HG03103 (cell line): ENCODE measurements at regions not wholly inside any gene's neighbourhood (a gene's known extent, or its start where the extent isn't known, plus 50 kb on each side); places are given as distances from the start of the nearest gene placed in this dataset.

Source experiments
- ATAC-seq: cut with Tn5 transposase; IDR thresholded peaks from one replicate; pipeline ENCODE4 v1.9.1; 2021; ENCODE audit warnings: low read depth; ENCODE audit not compliant: unreplicated experiment

DNA sequence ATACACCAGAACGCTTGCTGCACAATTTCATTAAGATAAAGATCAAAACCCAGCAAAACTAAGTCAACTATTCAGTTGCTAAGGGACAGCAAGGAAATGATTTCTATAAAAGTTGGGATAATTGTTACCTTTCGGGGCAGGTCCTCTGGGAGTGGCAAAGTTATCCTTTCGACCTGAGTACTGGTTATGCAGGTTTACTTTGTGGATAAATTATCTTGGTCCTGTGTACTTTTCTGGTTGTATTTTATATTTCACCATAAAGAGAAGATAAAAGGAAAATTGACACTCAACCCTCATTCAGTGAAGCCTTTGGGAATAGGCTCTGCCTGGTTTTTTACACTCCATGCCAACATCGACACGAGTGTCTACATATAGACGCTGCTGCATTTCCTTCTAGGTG is 146.5 kb downstream of the SYK start:
- no peak for ATAC-seq

DNA sequence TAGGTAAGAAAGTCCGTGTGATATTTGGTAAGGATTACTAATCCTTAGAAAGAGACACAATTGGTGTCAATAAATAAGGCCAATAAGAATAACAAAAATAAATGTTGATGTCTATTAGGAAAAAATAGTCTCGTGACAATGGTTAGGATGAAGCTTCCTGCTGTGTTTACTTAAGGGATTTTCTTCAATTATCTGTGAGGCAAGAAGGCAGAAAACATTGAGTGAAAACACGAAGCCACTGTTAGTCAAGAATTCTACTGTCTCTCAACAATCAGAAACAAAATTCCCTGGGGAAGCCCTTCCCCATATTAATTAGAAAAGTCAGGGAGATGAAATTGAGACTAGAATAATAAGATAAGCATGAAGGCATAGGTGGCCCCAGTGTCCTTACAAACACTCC is 149.0 kb downstream of the SYK start:
- no peak for ATAC-seq

DNA sequence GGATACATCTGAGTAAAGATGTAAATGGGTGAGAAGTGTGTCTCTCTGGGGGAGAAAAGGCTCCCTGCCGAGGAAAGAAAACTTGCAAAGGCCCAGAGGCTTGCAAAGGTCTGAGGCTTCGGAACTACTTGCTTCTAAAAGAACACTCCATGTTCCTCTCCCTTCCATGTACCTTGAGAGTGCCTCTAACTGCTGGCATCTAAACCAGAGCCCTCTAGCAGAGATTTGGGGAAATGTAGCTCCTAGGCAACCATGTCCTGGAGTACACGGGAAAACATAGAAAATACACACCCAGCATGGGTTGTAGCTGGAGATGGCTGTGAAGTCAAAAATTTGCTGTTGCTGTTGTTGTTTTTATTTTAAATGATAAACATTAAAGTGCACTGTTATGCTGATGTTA is 151.6 kb downstream of the SYK start:
- ATAC-seq, result no peak

DNA sequence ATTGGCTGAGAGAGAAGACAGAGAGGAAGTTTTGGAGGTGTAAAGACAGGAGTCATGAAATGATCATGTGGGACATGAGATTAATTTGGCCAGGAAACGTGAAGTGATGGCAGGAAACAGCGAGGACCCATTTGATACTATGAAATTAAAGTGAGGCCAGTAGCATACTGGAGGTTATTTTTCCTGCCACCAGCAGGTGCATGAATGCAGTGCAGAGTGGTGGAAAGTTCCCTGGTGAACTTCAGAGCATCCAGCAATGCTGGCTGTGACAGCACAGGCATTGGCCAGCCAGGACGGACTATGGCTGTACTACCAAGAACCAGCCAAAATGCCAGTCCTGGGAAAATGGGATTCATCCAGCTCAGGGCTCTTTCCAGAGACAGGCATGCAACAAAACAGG is 152.2 kb downstream of the SYK start:
- ATAC-seq, result no peak

DNA sequence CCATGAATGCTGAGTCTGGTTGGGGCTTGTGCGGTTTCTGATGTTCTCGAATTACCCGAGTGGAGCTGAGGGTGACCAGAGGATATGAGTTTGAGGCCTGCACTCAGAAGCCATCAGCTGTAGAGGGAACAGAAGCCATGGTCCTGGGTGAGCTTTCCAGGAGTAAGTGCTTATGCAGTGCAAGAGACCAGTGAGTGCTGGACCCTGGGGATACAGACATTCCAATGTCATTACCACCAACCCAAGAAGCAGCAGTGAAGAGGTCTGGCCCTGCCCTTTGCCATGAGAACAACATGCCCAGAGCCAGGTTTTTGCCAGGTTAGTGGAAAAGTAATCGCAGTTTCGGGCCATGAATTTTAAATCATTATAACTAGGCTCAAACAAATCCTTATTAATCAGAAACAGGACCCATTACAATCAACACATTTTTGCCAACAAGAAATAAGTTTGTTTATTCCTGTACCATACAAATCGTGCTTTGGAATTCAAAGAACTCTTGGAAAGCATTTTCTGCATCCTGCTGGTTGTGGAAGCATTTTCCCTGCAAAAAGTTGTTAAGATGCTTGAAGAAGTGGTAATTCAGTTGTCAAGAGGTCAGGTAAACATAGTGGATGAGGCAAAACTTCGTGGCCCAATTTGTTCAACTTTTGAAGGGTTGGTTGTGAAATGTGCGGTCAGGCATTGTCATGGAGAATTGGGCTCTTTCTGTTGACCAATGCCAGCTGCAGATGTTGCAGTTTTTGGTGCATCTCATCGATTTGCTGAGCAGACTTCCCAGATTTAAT is 154.6 kb downstream of the SYK start:
- ATAC-seq, result no peak

DNA sequence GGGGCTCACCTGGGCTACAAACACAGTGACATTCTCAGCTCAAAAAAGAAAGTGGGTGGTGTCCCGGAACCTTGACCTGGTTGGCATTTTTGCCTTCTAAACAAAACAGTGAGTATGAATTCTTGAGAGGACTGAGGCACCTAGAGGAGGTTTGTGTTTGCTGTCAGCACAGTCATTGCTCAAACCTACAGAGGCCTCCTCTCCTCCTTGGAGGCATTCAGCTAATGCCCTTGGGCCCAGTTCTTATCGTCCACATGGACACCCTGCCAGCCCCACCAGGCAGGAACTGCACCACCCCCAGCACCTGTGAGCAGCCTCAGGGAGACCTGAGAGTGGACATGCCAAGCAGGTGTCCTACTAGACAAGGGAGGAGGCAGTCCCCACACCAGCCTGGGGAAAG is 156.7 kb downstream of the SYK start:
- ATAC-seq, result no peak

DNA sequence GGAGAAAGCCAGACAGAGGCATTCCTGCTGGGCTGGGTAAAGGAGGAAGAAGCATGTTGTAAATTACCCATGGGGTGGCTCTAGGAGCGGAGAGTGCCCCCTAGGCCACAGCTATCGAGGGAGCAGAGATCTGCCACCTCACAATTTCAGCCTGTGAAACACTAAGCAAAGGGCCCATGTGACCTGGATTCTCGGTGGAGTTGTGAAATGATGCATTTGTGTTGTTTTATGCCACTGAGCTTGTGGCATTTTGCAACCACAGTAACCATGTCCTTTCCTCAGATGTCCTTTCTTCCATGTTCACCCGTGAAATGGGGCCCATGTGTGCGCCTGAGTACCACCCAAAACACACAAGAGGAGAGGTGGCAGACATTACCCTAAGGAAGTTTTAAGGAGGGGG is 159.3 kb downstream of the SYK start:
- no peak for ATAC-seq

DNA sequence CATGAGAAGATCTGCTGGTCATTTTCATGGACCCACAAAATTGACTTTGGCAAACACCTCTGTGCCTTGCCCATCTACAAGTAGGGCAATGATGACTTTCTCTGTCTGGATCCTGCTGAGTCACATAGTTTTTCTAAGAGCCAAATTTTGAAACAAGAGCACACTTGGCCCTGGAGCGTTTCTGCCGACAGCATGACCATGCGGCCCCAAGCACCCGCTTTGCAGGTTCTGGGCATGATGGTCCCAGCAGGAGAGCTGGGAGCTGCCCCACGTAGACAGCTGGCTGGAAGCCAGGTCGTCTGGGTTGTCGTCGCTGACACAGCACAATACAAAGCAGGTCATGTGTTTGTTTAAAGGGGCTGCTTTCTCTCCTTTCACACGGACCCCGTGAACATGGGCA is 159.8 kb downstream of the SYK start:
- no peak for ATAC-seq

DNA sequence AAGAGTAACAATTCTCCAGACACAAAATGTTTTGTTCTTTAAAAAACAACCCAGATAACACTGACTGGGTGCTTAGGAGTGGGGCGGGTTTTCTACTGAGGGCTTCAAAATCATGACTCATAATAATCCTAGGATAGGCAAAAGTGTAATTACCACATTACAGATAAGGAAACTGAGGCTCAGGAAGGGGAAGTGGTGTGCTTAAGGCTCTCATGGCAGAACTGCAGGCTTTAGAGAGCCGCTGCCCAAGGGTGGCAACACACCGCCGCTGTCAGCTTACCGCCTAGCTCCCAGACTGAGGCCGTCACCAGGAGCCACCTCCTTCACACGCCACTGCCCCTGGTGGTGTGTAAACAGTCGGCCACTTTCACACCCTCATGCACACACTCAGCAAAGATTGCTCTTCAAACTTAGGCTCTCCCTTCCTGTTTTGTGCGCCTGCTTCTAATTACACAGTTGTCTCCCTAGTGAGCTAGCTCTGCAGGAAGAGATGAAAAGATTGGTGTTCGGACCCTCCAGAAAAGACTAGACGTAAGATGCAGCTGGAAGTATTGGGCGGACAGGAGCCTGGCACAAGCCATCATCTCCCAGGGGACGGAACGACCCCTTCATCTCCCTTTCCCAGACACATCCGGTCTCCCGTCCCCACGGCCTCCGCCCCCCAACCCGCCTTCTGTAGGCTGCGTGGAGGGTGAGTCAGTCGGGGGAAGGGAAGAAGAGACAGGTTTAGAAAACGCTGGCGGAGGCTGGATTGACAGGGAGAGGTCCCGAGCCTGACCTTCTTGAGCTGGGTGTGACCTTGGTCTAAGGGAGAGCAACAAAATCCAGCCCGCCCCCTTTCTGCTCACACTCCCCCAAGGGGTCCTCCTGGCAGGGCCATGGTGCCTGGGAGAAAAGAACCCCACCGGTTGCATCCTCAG is 162.7 kb downstream of the SYK start:
- no peak for ATAC-seq

DNA sequence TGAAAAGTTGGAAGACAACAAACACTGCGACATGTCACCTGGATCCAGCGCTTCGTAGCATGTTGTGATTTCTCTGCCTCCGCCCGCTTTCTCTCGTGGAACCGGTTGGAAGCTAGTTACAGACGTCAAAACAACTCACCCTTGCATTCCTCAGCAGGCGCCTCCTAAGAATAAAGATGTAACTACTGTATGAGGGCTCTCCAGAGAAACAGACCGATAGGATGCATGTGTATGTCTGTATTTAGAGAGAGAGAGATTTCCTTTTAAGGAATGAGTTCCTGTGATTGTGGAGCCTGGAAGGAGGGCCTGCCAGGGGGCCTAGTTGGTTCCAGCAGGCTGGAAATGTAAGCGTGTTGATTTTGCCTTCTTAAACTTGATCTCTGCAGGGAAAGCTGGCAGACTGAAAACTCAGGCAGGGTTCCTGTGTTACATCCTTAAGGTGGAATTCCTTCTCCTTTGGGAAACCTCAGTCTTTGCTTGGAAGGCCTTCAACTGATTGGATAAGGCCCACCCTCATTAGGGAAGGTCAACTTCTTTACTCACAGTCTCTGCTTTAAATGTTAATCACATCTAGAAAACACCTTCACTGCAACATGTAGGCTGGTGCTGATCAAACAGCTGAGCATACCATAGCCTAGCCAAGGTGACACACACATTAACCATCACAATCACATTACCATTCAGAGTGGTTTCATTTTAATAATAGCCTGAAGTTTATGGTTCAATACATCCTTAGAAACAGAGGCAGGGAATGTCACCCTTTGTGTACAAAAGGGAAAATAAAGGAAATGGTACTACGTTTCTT is 163.8 kb downstream of the SYK start:
- no peak for ATAC-seq

DNA sequence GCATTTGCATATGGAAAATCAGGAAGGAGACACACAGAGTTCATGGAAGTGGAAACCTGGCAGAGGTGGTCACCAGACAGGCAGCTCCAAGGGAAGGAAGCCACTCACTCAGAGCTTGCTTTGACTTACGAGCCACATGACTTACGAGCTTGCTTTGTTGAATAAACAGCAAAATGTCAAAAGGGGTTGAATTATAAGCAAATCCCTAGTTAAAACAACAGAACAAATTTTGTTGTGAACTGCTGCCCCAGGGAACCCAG is 164.3 kb downstream of the SYK start:
- ATAC-seq, result no peak

DNA sequence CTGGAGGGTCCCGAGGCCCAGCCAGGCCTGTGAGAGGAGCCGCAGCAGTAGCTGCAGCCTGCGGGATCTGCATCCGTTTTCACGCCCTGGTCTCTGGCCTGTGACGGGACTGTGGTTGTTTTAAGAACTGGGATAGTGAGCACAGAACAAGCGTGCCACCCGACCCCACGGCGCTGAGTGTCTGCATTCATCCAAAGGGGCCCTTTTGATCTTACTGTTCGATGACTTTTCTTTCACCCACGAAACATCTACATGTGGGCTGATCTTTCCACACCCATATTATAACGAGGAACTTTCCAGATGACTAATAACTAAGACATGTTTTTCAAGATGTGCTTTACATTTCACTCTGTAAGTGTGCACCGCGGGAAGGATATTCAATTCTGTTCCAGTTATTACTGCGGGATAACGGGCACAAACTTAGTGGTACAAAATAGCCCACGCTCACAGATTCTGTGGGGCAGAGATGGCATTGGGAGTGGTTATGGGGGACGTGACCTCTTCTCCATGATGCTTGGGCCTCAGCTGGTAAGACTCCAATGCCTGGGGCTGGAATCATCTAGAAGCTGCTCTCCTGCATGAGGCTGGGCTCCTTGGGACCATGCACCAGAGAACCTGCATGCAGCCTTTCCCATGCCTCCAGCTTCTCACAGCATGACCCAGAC is 165.0 kb downstream of the SYK start:
- ATAC-seq, result no peak

DNA sequence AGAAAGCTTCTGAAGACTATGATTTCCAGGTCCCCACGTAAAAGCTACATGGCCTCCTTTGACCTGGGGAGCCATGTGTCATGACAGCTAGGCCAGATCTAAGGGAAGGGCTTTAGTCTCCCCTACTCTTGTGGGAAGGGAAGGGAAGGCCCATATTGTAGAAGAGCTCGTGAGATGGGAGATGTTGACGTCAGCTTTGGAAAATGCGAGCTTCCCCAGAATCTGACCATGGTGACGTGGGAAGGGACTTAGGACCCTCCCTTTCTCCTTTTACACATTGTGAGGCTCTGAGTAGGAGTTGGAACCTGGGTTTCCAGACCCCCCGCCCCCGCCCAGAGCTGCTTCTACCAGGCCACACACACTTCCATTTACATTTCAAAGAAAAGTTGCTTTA is 165.5 kb downstream of the SYK start:
- ATAC-seq, result no peak

DNA sequence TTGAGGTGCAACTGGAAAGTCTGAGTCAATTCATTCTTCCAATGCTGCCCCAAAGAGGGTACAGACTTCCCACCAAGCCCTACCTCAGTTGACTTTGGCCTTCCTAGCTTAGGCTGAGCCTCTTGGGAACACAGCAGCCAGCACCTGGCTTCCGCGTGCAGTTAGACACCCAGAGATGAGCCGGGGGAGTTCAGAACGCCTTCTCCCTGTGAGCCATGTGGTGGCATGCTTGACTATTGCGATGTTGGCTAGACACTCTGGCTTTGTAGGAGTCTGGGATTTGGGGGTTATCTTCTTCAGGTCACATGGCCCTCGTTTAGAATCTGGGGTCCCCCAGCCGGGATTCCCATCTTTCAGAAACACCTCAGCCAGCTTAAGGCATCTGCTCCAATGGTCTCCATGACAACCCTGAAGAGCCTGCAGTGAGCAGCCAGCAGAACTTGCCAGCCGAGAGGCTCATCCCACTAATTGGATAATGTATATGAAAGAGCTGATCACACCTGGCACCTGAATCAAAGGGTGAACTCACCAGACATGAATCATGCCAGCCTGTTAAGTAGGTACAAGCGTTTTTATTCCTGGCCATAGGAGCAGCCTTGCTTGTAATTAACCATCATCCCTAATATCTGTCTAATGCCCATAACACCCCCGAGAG is 167.5 kb downstream of the SYK start:
- ATAC-seq, result no peak

DNA sequence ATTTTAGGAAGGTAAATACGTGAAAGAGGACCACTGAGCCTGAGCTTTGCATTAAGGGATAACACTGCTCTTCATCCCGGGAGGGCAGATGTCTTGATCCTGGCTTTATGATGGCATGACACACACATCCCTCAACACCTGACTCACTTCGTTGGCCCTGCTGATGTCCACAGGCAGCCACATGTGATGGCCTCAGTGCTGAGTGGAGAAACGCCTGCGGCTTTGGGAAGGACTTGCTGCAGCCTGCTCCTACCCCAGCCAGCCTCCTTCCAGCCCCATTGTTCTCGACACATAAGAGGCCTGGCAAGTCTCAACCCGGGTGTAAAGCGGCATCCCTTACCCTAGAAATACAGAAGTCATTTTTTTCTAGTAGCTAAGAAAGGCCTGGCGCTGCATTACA is 169.0 kb downstream of the SYK start:
- no peak for ATAC-seq

DNA sequence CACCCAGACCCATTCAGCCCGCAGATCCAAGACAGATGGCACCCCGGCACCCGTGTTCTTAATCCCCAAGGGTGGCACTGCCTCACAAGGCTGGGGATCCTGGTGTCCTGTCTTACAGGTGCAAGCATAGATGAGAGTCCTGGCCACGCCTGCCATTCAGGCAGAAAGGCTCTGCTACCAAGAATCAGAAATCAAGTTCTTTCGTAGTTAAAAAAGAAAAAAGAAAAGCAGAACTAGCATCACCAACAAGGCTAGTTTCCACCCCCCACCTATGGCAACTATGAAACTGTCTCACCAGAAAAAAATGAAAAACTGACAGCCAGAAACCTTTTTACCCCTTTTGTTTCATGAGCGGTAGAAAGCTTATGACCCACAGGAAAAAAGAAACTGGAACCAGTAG is 170.4 kb downstream of the SYK start:
- ATAC-seq, result no peak

DNA sequence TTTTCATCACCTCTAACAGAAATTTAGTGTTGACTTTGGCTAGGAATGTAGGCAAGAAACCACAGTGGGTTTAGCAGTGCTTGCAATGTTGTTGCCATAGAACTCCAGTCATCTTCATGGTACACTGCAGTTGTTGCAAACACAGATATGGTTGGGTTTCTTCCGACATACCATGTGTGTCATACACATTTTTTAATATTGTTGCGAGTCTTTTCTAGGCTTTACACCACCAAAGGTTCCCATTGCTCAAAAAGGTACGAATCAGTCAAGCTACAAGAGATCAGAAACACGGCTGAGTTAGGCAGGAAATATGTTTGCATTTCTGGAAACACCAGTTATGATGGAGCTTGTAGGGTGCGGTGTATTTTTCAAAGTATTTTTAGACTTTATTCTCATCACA is 172.4 kb downstream of the SYK start:
- ATAC-seq, result no peak

DNA sequence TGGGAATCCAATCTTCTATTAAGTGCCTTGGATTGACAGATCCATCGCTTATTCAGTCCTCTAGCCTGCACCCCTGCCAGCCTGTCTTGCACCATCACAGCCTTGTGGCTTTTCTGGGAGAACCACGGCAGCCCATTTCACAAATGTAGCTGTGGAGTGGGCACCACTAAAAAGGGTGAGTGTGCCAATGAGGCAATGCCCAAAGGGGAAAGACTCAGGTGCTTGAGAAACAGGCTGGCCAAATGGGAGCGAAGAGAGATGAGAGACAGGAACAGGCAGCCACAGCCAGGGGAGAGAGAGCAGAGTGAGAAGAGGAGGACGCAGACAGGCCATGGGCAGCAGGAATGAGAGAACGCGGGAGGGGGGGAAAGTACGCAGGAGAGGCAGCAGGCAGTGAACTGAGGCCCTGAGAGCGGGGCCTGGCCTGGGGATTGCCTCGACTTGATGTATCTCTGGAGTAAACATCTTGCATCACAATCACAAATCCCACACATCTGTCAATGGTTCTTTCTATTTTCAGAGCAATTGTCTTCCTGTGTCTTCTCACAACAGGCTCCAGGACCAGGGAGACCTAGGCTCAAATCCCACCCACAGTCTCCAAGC is 173.1 kb downstream of the SYK start:
- no peak for ATAC-seq

DNA sequence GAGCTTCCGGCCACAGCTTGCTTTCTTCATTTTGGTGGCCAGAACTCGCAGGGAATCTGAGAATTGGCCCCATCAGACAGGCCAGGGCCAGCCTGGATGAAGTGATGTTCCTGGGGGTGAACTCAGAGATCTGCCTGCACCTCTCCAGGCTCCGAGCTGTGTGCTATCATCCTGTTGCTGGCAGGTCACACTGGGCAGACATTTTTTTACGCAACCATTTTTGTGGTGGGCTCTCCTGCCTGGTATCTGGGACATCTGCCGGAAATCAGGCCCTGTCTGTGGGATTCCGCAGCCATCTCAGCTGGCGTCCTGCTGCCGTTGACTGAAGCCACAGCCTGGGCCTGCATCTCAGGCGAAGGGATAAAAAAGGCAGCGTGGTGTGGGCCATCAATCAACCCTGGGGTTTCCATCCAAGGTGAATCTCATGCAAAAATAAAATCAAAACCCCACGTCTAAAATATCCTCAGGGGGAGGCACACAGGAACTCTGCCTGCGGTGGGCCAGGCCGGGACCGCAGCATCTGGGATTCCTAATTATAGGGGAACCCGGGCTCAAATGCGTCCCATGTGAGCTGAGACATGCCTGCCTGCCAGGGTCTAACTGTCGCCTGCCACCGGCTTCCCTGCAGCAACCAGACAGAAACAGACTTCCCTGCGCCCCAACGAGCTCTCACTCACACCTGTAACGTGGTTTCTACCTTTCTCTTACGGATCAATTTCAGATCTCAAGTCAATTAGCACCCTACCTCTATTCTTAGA is 174.3 kb downstream of the SYK start:
- no peak for ATAC-seq
